ENCODE measurements at regions not wholly inside any gene's neighbourhood (a gene's known extent, or its start where the extent isn't known, plus 50 kb on each side); places are given as distances from the start of the nearest gene placed in this dataset.

- H3K9me2 ChIP-seq (replicated peaks; ENCODE audit: low read depth, low read length) = no peaks in the 10 kb centered on the region
- H3K27me3 ChIP-seq (ENCODE audit: insufficient read depth, low read length, poor library complexity, severe bottlenecking) = no peaks in the 10 kb centered on the region
- H3K4me3 ChIP-seq (ENCODE audit: low read length, poor library complexity, severe bottlenecking) = peak overlapping the region; percentile 20
- no peak overlapping the region for H3K9ac ChIP-seq (ENCODE audit: low read depth, low read length, poor library complexity, severe bottlenecking)
- TF ChIP-seq CTCF (conservative IDR thresholded peaks at IDR 0.05; ENCODE audit: low read length) = no peak
- no peak for TF ChIP-seq EZH2phosphoT487 (IDR thresholded peaks at IDR 0.05; ENCODE audit: borderline replicate concordance)
- H3K4me1 ChIP-seq (ENCODE audit: insufficient read depth, low read length, poor library complexity, severe bottlenecking) = no peaks in the 10 kb centered on the region
- peak overlapping the region; percentile 45 for H3K4me2 ChIP-seq (ENCODE audit: low read depth, low read length, poor library complexity, severe bottlenecking)
- no peaks in the 10 kb centered on the region for H3K79me2 ChIP-seq (ENCODE audit: insufficient read depth, low read length)
- no peaks in the 10 kb centered on the region for H3K36me3 ChIP-seq (ENCODE audit: insufficient read depth, low read length)
- no peaks in the 10 kb centered on the region for H3F3A ChIP-seq (ENCODE audit: low read depth)
- peak overlapping the region; percentile 24; the same call in 1 of the 2 replicates for H2AFZ ChIP-seq (ENCODE audit: low read length)
- no peaks in the 10 kb centered on the region for H3K9me3 ChIP-seq (ENCODE audit: insufficient read depth, low read depth, low read length)
- H4K20me1 ChIP-seq (ENCODE audit: insufficient read depth, low read length, poor library complexity, severe bottlenecking) = no peaks in the 10 kb centered on the region
Observed at GRCh38 chr7:49324040-49324439, 399.7 kb downstream of the CDC14C start.

- no peak overlapping the region for H3K4me3 ChIP-seq (ENCODE audit: low read length, poor library complexity, severe bottlenecking)
- TF ChIP-seq CTCF (conservative IDR thresholded peaks at IDR 0.05; ENCODE audit: low read length) (peak; percentile 33; the same call in 1 of the 2 replicates), EZH2phosphoT487 (IDR thresholded peaks at IDR 0.05; ENCODE audit: borderline replicate concordance) (no peak)
- no peak overlapping the region for H3K9ac ChIP-seq (ENCODE audit: low read depth, low read length, poor library complexity, severe bottlenecking)
- peak overlapping the region; percentile 45 for H3K4me2 ChIP-seq (ENCODE audit: low read depth, low read length, poor library complexity, severe bottlenecking)
- H3K36me3 ChIP-seq (ENCODE audit: insufficient read depth, low read length) = no peaks in the 10 kb centered on the region
- no peaks in the 10 kb centered on the region for H3K9me3 ChIP-seq (ENCODE audit: insufficient read depth, low read depth, low read length)
- no peaks in the 10 kb centered on the region for H3F3A ChIP-seq (ENCODE audit: low read depth)
- no peaks in the 10 kb centered on the region for H3K79me2 ChIP-seq (ENCODE audit: insufficient read depth, low read length)
- 0 out of 2 replicates have a peak overlapping the region, but pooled peaks have one; percentile 24 for H2AFZ ChIP-seq (ENCODE audit: low read length)
- H3K9me2 ChIP-seq (replicated peaks; ENCODE audit: low read depth, low read length) = no peaks in the 10 kb centered on the region
- no peaks in the 10 kb centered on the region for H3K27me3 ChIP-seq (ENCODE audit: insufficient read depth, low read length, poor library complexity, severe bottlenecking)
- no peaks in the 10 kb centered on the region for H4K20me1 ChIP-seq (ENCODE audit: insufficient read depth, low read length, poor library complexity, severe bottlenecking)
- H3K4me1 ChIP-seq (ENCODE audit: insufficient read depth, low read length, poor library complexity, severe bottlenecking) = no peaks in the 10 kb centered on the region
Observed at GRCh38 chr7:49324707-49325106, 400.4 kb downstream of the CDC14C start.

DNA sequence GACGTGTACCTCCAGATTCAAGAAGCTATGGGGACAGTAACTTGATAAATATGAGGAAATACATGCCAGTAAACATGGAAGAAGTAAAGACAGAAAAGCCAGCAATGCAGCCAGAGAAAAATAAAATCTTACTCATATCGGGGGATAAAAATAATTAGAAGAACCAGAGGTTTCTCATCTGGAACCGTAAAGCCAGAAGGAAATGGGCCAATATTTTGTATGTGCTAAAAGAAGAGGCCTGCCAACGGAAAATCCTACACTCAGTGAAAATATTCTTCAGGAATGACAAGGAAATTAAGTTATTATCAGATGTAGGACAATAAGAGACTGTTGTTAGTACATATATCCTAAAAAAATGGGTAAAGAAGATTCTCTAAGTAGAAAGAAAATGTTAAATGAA lies 401.2 kb downstream of the CDC14C start:
- no peaks in the 10 kb centered on the region for H3K36me3 ChIP-seq (ENCODE audit: insufficient read depth, low read length)
- H3K4me3 ChIP-seq (ENCODE audit: low read length, poor library complexity, severe bottlenecking) = no peak overlapping the region
- H3K4me2 ChIP-seq (ENCODE audit: low read depth, low read length, poor library complexity, severe bottlenecking) = no peak overlapping the region
- no peaks in the 10 kb centered on the region for H3K27me3 ChIP-seq (ENCODE audit: insufficient read depth, low read length, poor library complexity, severe bottlenecking)
- no peaks in the 10 kb centered on the region for H3K9me3 ChIP-seq (ENCODE audit: insufficient read depth, low read depth, low read length)
- no peaks in the 10 kb centered on the region for H3K4me1 ChIP-seq (ENCODE audit: insufficient read depth, low read length, poor library complexity, severe bottlenecking)
- H4K20me1 ChIP-seq (ENCODE audit: insufficient read depth, low read length, poor library complexity, severe bottlenecking) = no peaks in the 10 kb centered on the region
- H3K9ac ChIP-seq (ENCODE audit: low read depth, low read length, poor library complexity, severe bottlenecking) = no peak overlapping the region
- no peaks in the 10 kb centered on the region for H3K9me2 ChIP-seq (replicated peaks; ENCODE audit: low read depth, low read length)
- no peaks in the 10 kb centered on the region for H3F3A ChIP-seq (ENCODE audit: low read depth)
- no peaks in the 10 kb centered on the region for H3K79me2 ChIP-seq (ENCODE audit: insufficient read depth, low read length)
- no peak overlapping the region for H2AFZ ChIP-seq (ENCODE audit: low read length)
- no peak for TF ChIP-seq EZH2phosphoT487 (IDR thresholded peaks at IDR 0.05; ENCODE audit: borderline replicate concordance)
- no peak for TF ChIP-seq CTCF (conservative IDR thresholded peaks at IDR 0.05; ENCODE audit: low read length)

Data from Loucy (cell line).